A549 (cell line): ENCODE measurements at regions not wholly inside any gene's neighbourhood (a gene's known extent, or its start where the extent isn't known, plus 50 kb on each side); places are given as distances from the start of the nearest gene placed in this dataset.

Experiments used
- CHD2 ChIP-seq: fragments of 150-350 bp; IDR thresholded peaks from 2 replicates; pipeline ENCODE4 v1.6.1; 2014; ENCODE audit warnings: low read length; ENCODE audit not compliant: partially characterized antibody
- CHD4 ChIP-seq: fragments of 200-600 bp; sonication (generic); IDR thresholded peaks from 2 replicates; pipeline ENCODE4 v1.6.1; 2016; ENCODE audit warnings: antibody characterized with exemption, mild to moderate bottlenecking, borderline replicate concordance
- JUN ChIP-seq, 2 experiments: fragments of >200 bp; sonication (Bioruptor Twin); formaldehyde crosslinking; IDR thresholded peaks; 2 replicates in 1 of 2; 3 replicates in 1 of 2; pipeline ENCODE4 v1.6.1; 2016 to 2017
- NR3C1 ChIP-seq: fragments of >200 bp; sonication (Bioruptor Twin); formaldehyde crosslinking; IDR thresholded peaks from 3 replicates; pipeline ENCODE4 v1.6.1; 2017
- POLR2A ChIP-seq: IDR thresholded peaks from 2 replicates; pipeline ENCODE4 v1.6.1; 2012; ENCODE audit warnings: mild to moderate bottlenecking, low read length
- TF ChIP-seq, protein P1 (sequence below): fragments of >200 bp; sonication (Bioruptor Twin); formaldehyde crosslinking; IDR thresholded peaks from 3 replicates; pipeline ENCODE4 v1.5.1; 2016
- TF ChIP-seq, protein P2 (sequence below): IDR thresholded peaks from 2 replicates; pipeline ENCODE4 v1.6.1; 2012; ENCODE audit warnings: low read depth, borderline replicate concordance
- TF ChIP-seq, protein P3 (sequence below): fragments of 250-450 bp; sonication (Bioruptor Pico); IDR thresholded peaks from 2 replicates; pipeline ENCODE4 v1.5.0; 2021; ENCODE audit warnings: mild to moderate bottlenecking, moderate library complexity, borderline replicate concordance
- TF ChIP-seq, protein P4 (sequence below): fragments of 450-650 bp; IDR thresholded peaks from 2 replicates; pipeline ENCODE4 v1.6.1; 2014; ENCODE audit warnings: antibody characterized with exemption

DNA sequence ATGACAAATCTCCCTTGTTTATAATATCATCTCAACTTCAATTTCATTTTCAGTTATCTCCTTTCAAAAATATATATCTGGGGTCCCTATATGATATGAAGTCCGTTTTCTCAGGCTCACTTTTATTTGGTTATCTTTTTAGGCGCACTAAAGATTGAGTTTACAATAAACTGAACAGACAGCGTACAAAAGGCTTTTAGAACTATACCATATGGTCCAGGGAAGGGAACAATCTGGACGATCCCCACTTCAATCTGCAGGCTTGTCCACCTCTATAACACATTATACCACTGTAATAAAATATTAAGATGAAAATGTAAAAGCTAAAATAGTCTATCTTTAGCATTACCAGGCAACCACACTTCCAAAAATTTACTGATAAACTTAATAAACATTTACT, 289.9 kb downstream of the ZEB2 start:
- TF ChIP-seq CHD4 (no peak), POLR2A (no peak), JUN (IDR thresholded peaks at IDR 0.05) (no peak), NR3C1 (no peak), CHD2 (no peak)
- TF ChIP-seq, protein P1, sequence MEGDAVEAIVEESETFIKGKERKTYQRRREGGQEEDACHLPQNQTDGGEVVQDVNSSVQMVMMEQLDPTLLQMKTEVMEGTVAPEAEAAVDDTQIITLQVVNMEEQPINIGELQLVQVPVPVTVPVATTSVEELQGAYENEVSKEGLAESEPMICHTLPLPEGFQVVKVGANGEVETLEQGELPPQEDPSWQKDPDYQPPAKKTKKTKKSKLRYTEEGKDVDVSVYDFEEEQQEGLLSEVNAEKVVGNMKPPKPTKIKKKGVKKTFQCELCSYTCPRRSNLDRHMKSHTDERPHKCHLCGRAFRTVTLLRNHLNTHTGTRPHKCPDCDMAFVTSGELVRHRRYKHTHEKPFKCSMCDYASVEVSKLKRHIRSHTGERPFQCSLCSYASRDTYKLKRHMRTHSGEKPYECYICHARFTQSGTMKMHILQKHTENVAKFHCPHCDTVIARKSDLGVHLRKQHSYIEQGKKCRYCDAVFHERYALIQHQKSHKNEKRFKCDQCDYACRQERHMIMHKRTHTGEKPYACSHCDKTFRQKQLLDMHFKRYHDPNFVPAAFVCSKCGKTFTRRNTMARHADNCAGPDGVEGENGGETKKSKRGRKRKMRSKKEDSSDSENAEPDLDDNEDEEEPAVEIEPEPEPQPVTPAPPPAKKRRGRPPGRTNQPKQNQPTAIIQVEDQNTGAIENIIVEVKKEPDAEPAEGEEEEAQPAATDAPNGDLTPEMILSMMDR: no peak
- TF ChIP-seq, protein P2, sequence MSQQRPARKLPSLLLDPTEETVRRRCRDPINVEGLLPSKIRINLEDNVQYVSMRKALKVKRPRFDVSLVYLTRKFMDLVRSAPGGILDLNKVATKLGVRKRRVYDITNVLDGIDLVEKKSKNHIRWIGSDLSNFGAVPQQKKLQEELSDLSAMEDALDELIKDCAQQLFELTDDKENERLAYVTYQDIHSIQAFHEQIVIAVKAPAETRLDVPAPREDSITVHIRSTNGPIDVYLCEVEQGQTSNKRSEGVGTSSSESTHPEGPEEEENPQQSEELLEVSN: no peak
- TF ChIP-seq, protein P3, sequence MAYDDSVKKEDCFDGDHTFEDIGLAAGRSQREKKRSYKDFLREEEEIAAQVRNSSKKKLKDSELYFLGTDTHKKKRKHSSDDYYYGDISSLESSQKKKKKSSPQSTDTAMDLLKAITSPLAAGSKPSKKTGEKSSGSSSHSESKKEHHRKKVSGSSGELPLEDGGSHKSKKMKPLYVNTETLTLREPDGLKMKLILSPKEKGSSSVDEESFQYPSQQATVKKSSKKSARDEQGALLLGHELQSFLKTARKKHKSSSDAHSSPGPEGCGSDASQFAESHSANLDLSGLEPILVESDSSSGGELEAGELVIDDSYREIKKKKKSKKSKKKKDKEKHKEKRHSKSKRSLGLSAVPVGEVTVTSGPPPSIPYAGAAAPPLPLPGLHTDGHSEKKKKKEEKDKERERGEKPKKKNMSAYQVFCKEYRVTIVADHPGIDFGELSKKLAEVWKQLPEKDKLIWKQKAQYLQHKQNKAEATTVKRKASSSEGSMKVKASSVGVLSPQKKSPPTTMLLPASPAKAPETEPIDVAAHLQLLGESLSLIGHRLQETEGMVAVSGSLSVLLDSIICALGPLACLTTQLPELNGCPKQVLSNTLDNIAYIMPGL: no peak
- TF ChIP-seq, protein P4, sequence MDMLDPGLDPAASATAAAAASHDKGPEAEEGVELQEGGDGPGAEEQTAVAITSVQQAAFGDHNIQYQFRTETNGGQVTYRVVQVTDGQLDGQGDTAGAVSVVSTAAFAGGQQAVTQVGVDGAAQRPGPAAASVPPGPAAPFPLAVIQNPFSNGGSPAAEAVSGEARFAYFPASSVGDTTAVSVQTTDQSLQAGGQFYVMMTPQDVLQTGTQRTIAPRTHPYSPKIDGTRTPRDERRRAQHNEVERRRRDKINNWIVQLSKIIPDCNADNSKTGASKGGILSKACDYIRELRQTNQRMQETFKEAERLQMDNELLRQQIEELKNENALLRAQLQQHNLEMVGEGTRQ: no peak
